PC-3 (cell line): ENCODE measurements at regions not wholly inside any gene's neighbourhood (a gene's known extent, or its start where the extent isn't known, plus 50 kb on each side); places are given as distances from the start of the nearest gene placed in this dataset.

Experiments used
- CTCF ChIP-seq: fragments of 300-600 bp; sonication (generic); conservative IDR thresholded peaks from 2 replicates; pipeline ENCODE4 v1.5.1; 2017; ENCODE audit warnings: antibody characterized with exemption, low read depth, mild to moderate bottlenecking, low read length
- EZH2 ChIP-seq: fragments of 300-600 bp; sonication (generic); IDR thresholded peaks from one replicate; pipeline ENCODE4 v1.6.1; 2017; ENCODE audit warnings: antibody characterized with exemption, mild to moderate bottlenecking, low read length; ENCODE audit not compliant: unreplicated experiment
- EZH2phosphoT487 ChIP-seq: fragments of 300-600 bp; sonication (generic); IDR thresholded peaks from 2 replicates; pipeline ENCODE4 v1.6.1; 2018; ENCODE audit warnings: mild to moderate bottlenecking, antibody characterized with exemption, low read length, borderline replicate concordance

- TF ChIP-seq CTCF (no peak), EZH2 (no peak), EZH2phosphoT487 (no peak)
These were observed 1018.2 kb upstream of the KCND2 start for GRCh38 chr7:119254742-119255141.
